Calu3 (cell line): ENCODE measurements at regions not wholly inside any gene's neighbourhood (a gene's known extent, or its start where the extent isn't known, plus 50 kb on each side); places are given as distances from the start of the nearest gene placed in this dataset.
"Not testable (repeated sequence)": the region's sequence is repeated elsewhere in the genome, so short reads cannot be mapped to it uniquely, and the experiment has no call there.

ENCODE experiments used
- BruUV-seq: library from RNA; stranded (reverse); fragments of 400-500 nt; replicated peaks from 2 replicates; lab custom pipeline; 2021; lab: Mats Ljungman, UMichigan
- CTCF ChIA-PET: fragments of 300-600 bp; sonication (Branson Sonifier 250); formaldehyde crosslinking; loops from one replicate; lab custom pipeline; 2022; ENCODE audit warnings: antibody characterized with exemption; lab: Charles Lee
- DNase-seq: peaks from one replicate; pipeline ENCODE4 v3.0.0; 2022
- H3K27ac Mint-ChIP-seq: one replicate; pipeline ENCODE4 v1.8.0; 2022; ENCODE audit warnings: mixed read lengths; ENCODE audit not compliant: unreplicated experiment
- H3K27me3 Mint-ChIP-seq: one replicate; pipeline ENCODE4 v1.8.0; 2022; ENCODE audit warnings: mixed read lengths; ENCODE audit not compliant: unreplicated experiment
- H3K36me3 Mint-ChIP-seq: one replicate; pipeline ENCODE4 v1.8.0; 2022; ENCODE audit warnings: mild to moderate bottlenecking, moderate library complexity, mixed read lengths; ENCODE audit not compliant: insufficient read depth, unreplicated experiment
- H3K4me1 Mint-ChIP-seq: one replicate; pipeline ENCODE4 v1.8.0; 2022; ENCODE audit warnings: mild to moderate bottlenecking, low read depth, mixed read lengths; ENCODE audit not compliant: unreplicated experiment
- H3K4me3 Mint-ChIP-seq: one replicate; pipeline ENCODE4 v1.8.0; 2022; ENCODE audit warnings: mild to moderate bottlenecking, low read depth, moderate library complexity, mixed read lengths; ENCODE audit not compliant: unreplicated experiment
- H3K9me3 Mint-ChIP-seq: one replicate; pipeline ENCODE4 v1.8.0; 2022; ENCODE audit warnings: low read depth, mixed read lengths; ENCODE audit not compliant: unreplicated experiment
- CTCF ChIP-seq: fragments of 200-600 bp; IDR thresholded peaks from one replicate; pipeline ENCODE4 v1.8.0; 2022; ENCODE audit warnings: antibody characterized with exemption; ENCODE audit not compliant: unreplicated experiment
- intact Hi-C: fragments of 100-400 bp; cut with micrococcal nuclease; formaldehyde crosslinking; loops from one replicate; pipeline ENCODE4 v1.10.0; 2022; ENCODE audit not compliant: unreplicated experiment

GRCh38 chr22:25462474-25463346, 101.8 kb upstream of the GRK3 start:
- intact Hi-C loops = loop anchor here (1.0 to 5.0 kb wide), 3 partner anchors 80 to 311 kb away; no protein-coding TSS in a partner anchor
- CTCF ChIA-PET = interaction anchor here (0.6 to 1.9 kb wide), 7 partner anchors 15 to 482 kb away, joined by 3 to 13 read pairs (median 4); no protein-coding TSS in a partner anchor
- H3K27ac Mint-ChIP-seq = peak overlapping the region; percentile 19
- H3K27me3 Mint-ChIP-seq, H3K4me3 Mint-ChIP-seq, H3K9me3 Mint-ChIP-seq, H3K4me1 Mint-ChIP-seq, BruUV-seq: not testable (repeated sequence)
- TF ChIP-seq CTCF = peak; percentile 98
- peak; percentile 87 for DNase-seq
- H3K36me3 Mint-ChIP-seq = peaks cover 43% of the 10 kb centered on the region

DNA sequence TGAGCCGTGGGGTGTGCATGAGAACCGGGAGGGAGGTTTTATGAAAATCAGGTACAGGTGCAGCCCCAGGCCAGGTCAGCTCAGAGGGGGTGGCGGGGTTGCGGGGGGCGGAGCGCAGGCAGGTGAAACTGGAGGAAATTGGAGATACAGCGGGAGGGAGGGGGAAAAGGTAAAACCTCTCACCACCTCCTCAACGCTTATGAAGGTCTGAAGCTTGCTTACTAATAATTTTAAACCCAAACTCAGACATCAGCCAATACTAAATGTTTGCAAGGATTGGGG, 101.2 kb upstream of the GRK3 start:
- DNase-seq, BruUV-seq, H3K27me3 Mint-ChIP-seq, H3K4me1 Mint-ChIP-seq, H3K27ac Mint-ChIP-seq, H3K9me3 Mint-ChIP-seq, CTCF ChIA-PET, H3K4me3 Mint-ChIP-seq: not testable (repeated sequence)
- peaks cover 43% of the 10 kb centered on the region for H3K36me3 Mint-ChIP-seq
- intact Hi-C loops = loop anchor here (5.0 kb wide), 1 partner anchor 79 kb away; no protein-coding TSS in a partner anchor

GRCh38 chr22:25464326-25464725, 100.1 kb upstream of the GRK3 start:
- DNase-seq, H3K9me3 Mint-ChIP-seq, H3K27ac Mint-ChIP-seq, BruUV-seq, H3K4me1 Mint-ChIP-seq, CTCF ChIA-PET, H3K27me3 Mint-ChIP-seq, H3K4me3 Mint-ChIP-seq: not testable (repeated sequence)
- intact Hi-C loops = loop anchor here (5.0 kb wide), 1 partner anchor 78 kb away; no protein-coding TSS in a partner anchor
- H3K36me3 Mint-ChIP-seq = peaks cover 41% of the 10 kb centered on the region

- TF ChIP-seq CTCF = no peak
- no peaks in the 10 kb centered on the region for H3K27me3 Mint-ChIP-seq
- CTCF ChIA-PET = no interaction called here
- BruUV-seq = no TSS peak
- H3K36me3 Mint-ChIP-seq = peaks cover 31% of the 10 kb centered on the region
- H3K27ac Mint-ChIP-seq = no peak overlapping the region
- no peaks in the 10 kb centered on the region for H3K4me1 Mint-ChIP-seq
- no peak for DNase-seq
- intact Hi-C loops = no loop called here
- H3K4me3 Mint-ChIP-seq = no peak overlapping the region
- no peaks in the 10 kb centered on the region for H3K9me3 Mint-ChIP-seq
These were observed 98.5 kb upstream of the GRK3 start for GRCh38 chr22:25465949-25466348.

GRCh38 chr22:25472382-25472781, 92.1 kb upstream of the GRK3 start:
- intact Hi-C loops = no loop called here
- Mint-ChIP-seq H3K4me3 (no peak overlapping the region), H3K36me3 (peaks cover 15% of the 10 kb centered on the region), H3K27me3 (no peaks in the 10 kb centered on the region), H3K27ac (no peak overlapping the region), H3K4me1 (no peaks in the 10 kb centered on the region), H3K9me3 (no peaks in the 10 kb centered on the region)
- TF ChIP-seq CTCF = no peak
- CTCF ChIA-PET = no interaction called here
- no TSS peak for BruUV-seq
- no peak for DNase-seq
